ENCODE measurements at regions not wholly inside any gene's neighbourhood (a gene's known extent, or its start where the extent isn't known, plus 50 kb on each side); places are given as distances from the start of the nearest gene placed in this dataset.

- TF ChIP-seq ZNF592 (IDR thresholded peaks at IDR 0.05) (no peak), ELK1 (IDR thresholded peaks at IDR 0.05; ENCODE audit: low read depth, low read length) (no peak), PRDM15 (CRISPR knock-in tag; IDR thresholded peaks at IDR 0.05) (no peak), ZBTB4 (CRISPR knock-in tag; IDR thresholded peaks at IDR 0.05) (no peak), MLLT1 (IDR thresholded peaks at IDR 0.05) (no peak), HDGF (IDR thresholded peaks at IDR 0.05) (no peak), ZNF622 (IDR thresholded peaks at IDR 0.05) (no peak), TAF1 (IDR thresholded peaks at IDR 0.05; ENCODE audit: borderline replicate concordance, low read depth, low read length) (no peak), SMAD5 (IDR thresholded peaks at IDR 0.05; ENCODE audit: low read depth) (no peak), MEF2B (IDR thresholded peaks at IDR 0.05; ENCODE audit: partially characterized antibody, poor library complexity, severe bottlenecking) (no peak), RUNX3 (IDR thresholded peaks at IDR 0.05; ENCODE audit: low read length) (no peak), SIX5 (IDR thresholded peaks at IDR 0.05; ENCODE audit: low read depth, low read length, severe bottlenecking) (no peak)
Measured at GRCh38 chr2:67534745-67535144, 137.6 kb downstream of the ETAA1 start (continued).

All from GM12878 (cell line).